IPS DF 4.7 (cell line): ENCODE measurements at regions not wholly inside any gene's neighbourhood (a gene's known extent, or its start where the extent isn't known, plus 50 kb on each side); places are given as distances from the start of the nearest gene placed in this dataset.
"Not testable (repeated sequence)": the region's sequence is repeated elsewhere in the genome, so short reads cannot be mapped to it uniquely, and the experiment has no call there.

Source experiments
- DNase-seq: peaks from one replicate; pipeline ENCODE4 v3.0.0-alpha.2; 2013; ENCODE audit warnings: low spot score; ENCODE audit errors: extremely low read depth

DNA sequence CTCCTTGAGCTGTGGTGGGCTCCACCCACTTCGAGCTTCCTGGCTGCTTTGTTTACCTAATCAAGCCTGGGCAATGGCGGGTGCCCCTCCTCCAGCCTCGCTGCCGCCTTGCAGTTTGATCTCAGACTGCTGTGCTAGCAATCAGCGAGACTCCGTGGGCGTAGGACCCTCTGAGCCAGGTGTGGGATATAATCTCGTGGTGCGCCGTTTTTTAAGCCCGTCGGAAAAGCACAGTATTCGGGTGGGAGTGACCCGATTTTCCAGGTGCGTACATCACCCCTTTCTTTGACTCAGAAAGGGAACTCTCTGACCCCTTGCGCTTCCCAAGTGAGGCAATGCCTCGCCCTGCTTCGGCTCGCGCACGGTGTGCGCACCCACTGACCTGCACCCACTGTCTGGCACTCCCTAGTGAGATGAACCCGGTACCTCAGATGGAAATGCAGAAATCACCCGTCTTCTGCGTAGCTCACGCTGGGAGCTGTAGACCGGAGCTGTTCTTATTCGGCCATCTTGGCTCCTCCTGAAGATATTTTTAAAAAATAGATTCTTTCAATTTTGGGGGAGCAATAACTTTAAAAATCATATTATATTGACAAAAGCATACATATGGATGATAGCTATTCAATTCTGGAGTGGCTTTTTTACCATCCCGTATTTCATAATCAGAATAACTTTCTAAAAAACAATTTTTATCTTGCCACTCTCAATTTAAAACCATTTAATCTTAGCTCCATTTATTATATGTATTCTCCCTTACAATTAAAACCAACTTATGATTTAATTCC is 517.5 kb upstream of the NUDT12 start:
- DNase-seq, result not testable (repeated sequence)

DNA sequence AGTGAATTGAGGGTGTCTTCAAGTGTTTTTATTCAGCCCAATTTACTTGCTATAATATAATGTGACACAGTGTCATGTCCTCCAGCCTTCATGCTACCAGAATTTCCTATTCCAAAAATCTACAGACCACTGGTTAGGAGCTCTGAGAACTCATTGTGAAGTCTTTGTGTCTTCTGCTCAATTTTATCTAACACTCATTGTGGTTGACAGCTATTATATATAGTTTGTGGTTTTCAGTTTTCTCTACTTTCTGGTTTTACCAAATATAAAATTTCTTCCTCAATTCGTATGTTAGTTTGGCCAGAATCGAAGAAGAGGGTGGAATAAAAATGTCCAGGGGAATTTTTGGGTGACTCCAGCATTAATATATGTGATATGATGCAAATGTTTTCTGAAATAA is 509.3 kb upstream of the NUDT12 start:
- DNase-seq, result no peak

DNA sequence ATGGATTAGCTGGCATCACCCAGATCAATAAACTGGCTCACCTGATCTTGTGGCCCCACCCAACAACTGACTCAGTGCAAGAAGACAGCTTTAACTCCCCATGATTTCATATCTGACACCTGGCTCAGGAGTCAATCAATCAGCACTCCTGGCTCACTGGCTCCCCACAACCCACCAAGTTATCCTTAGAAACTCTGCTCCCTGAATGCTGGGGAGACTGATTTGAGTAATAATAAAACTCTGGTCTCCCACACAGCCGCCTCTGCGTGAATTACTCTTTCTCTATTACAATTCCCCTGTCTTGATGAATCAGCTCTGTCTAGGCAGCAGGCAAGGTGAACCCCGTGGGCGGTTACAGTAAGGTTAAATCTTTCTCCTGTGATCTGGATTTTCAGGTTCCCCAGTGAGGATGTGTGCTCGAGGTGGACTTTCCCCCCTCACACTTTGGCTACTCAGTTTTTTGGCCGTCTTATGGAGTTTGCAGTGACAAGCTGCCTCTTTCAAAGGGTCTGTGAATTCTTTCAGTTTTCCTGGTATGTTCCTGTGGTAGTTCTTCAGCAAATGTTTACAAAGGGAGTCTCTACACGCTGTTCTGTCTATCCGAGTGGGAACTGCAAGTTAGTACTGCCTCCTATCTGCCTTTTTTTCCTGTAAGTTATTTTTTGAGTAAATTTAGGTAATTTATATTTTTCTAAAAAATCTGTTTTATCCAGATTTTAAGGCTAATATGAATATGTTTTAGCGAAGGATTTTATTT is 500.2 kb upstream of the NUDT12 start:
- no peak for DNase-seq

- DNase-seq, result no peak
These were observed 499.1 kb upstream of the NUDT12 start for GRCh38 chr5:104061707-104062106.

GRCh38 chr5:104053353-104053649 is 490.7 kb upstream of the NUDT12 start:
- DNase-seq, result no peak

DNA sequence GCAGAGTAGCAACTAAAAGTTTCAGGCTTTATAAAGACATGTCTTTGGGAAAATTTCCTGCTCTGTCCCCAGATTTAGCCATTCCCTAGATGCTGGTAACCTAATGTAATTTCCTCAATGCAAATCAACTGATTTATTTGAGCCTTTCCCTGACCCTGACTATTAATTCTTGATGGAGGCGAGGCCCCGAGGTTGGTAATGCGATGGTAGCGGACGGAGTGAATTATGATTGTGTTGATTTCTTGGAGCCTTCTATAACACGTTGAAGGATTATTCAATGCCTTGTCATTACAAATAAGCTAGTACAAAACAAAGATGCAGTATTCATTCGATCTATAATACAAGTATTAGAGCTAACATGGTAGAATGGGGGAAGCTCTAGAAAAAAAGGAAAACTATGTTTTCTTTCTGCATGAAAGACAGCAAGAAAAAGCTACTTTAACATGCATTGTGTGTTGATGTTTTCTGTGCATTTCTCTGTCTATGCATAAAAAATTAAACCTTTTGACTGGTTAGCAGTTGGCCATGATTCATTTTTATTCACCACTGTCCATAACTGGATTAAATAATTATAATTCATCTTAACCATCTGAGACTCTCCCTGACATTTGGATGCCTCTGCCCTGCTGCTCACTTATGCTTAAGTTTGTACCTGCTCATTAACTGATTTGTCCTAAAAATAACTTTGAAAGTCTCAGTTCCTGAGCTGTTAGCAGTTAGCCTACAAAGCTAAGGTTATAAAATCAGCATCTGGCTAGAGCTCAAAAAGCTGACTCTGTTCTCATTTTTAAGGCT is 490.2 kb upstream of the NUDT12 start:
- no peak for DNase-seq

GRCh38 chr5:104050436-104050835 is 487.8 kb upstream of the NUDT12 start:
- no peak for DNase-seq

DNA sequence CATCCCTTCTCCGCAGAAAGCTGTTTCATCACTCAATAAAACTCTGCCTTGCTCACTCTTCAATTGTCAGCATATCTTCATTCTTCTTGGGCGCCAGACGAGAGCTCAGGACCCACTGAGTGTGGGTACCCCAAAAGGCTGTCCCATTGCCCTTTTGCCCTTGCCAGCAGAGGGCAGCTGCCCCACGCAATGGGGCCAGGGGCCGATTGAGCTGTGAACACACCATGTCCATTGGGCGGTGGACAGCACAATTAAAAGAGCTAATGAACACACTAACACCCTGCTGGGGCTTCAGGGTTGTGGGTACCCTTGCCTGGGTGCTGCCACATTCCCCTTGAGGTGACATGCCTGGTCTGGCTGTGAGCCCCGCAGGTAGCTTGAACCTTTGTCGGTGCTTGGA is 487.2 kb upstream of the NUDT12 start:
- DNase-seq, result no peak

DNA sequence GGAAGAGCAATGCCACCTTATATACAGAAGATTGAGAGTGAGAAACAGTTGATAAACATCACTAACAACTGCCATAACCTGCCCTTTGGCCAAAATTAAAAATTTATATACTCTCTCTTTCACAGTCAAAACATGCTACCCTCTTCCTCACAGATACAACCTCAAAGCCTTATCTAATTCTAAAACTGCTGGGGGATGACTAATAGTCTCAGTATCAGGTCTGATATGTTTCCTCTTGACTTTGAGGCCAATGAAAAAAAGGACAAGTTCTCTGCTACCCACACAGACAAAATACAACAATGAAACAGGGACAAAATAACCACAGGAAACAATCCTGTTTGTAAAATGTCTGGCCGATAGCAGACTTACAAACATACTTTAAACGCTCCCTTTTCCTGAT is 485.6 kb upstream of the NUDT12 start:
- DNase-seq, result no peak

DNA sequence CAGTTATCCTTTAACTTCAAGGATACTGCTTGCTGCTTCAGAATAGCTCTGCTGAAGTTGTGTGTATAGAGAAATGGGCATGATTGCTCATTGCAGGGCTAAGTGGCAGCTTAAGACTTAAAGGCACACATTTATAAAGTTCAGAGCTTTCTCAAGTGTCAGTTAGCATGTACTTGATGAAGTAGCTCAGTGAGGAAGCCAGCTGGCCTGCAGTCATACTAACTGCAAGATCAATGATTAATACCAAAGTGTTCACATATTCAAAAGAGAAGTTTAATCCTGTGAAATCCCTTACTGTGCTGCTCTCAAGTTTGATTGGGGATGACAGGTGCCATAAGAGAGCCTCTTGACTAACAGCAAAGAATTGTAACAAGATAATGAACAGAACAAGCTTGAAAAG is 483.4 kb upstream of the NUDT12 start:
- DNase-seq, result no peak

DNA sequence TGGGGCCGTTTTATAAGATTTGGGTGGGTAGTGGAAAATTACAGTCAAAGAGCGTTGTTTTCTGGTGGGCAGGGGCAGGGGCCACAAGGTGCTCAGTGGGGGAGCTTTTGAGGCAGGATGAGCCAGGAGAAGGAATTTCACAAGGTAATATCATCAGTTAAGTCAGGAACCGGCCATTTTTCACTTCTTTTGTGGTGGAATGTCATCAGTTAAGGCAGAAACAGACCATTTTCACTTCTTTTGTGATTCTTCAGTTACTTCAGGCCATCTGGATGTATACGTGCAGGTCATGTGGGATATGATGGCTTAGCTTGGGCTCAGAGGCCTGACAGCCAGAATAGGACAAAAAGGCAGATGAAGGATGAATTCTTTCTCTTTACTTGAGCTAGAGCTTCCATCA is 477.3 kb upstream of the NUDT12 start:
- not testable (repeated sequence) for DNase-seq

- DNase-seq, result not testable (repeated sequence)
These were observed 474.5 kb upstream of the NUDT12 start for GRCh38 chr5:104037136-104037535.

GRCh38 chr5:104033186-104033585 is 470.6 kb upstream of the NUDT12 start:
- DNase-seq, result not testable (repeated sequence)

GRCh38 chr5:104024538-104024937 is 461.9 kb upstream of the NUDT12 start:
- no peak for DNase-seq

DNA sequence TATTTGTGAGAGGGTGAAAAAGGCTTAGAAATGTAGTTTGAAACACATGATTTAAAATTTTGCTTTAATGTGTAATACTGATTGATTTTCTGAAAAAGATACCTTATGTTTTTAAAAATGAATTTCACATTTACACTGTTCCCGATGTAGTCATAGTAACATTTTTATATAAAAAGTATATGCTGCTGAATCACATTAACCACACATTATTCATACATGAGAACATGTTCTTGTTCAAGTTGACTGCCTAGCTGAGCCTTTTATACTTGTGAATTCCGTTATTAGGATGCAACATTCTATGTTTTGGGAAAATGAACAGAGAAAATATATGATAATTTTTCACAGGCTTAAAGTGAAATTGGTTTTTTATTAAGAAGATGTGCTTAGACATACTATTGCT is 461.1 kb upstream of the NUDT12 start:
- no peak for DNase-seq

DNA sequence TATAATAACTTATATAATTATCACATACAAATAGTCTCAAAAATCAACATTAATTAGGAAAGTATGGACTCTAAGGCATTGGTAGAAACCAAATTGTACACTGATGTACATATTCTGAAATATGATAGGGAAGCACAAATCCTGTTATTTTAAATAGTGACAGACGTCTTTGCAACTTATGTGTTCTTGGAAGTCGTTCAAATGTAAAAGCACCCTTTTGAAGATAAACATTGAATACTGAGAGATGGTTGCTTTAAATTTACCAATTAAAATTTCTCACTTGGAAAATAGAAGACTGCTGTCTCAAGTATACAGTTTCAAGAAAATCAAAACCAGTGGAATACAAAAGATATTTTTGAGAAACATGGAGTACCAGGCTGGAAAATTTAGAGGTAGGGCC is 457.4 kb upstream of the NUDT12 start:
- no peak for DNase-seq

DNA sequence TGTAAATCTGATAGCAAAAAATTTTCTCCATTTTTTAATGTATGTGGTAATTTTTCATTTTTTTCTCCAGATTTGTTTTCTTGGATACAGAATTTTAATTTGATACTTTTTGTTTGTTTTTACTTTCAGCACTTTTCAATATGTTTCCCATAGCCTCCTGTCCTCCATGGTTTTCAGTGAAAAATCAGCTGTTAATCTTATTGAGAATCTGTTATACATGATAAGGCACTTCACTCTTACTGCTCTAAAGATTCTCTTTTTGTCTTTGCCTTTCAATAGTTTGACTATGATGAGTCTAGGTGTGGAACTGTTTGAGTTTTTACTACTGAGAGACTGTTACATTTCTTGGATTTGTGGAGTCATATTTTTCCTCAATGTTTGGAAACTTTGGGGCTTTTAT is 455.7 kb upstream of the NUDT12 start:
- DNase-seq, result no peak

GRCh38 chr5:104016646-104017045 is 454.1 kb upstream of the NUDT12 start:
- DNase-seq, result no peak

GRCh38 chr5:104015765-104016164 is 453.2 kb upstream of the NUDT12 start:
- DNase-seq, result no peak

DNA sequence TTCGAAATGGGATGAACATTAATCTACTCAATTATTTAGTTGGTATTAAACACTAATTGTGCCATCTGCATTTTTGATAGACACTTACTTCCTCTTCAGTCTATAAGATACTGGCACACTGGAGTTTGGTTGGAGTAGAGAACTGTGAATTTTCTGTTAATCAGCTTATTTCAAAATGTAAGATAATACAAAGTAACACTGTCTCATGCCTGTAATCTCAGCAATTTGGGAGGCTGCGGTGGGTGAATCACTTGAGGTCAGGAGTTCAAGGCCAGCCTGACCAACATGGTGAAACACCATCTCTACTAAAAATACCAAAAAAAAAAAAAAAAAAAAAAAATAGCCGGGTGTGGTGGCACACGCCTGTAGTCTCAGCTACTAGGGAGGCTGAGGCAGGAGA is 440.2 kb upstream of the NUDT12 start:
- DNase-seq, result not testable (repeated sequence)

DNA sequence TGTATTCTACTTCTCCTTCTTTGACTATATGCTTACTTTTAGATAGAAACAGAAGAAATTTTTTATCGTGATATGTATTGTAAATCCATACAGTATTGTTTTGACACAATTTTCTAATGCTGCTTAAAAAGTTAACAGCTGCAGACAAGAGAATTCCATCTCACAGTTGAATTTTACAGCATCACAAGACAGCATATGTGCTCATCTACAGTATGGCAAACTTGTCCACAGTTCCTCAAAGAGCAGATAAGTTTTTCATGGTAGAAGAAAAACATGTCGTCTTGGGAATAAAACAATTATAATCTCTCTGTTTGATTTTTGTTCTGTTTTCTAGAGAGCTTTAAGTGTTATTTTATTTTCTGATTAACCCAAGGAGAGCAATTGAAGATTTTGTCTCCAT is 438.5 kb upstream of the NUDT12 start:
- no peak for DNase-seq

- no peak for DNase-seq
These were observed 430.4 kb upstream of the NUDT12 start for GRCh38 chr5:103993031-103993430.
